ENCODE measurements at regions not wholly inside any gene's neighbourhood (a gene's known extent, or its start where the extent isn't known, plus 50 kb on each side); places are given as distances from the start of the nearest gene placed in this dataset.

- Histone ChIP-seq H2AFZ (ENCODE audit: low read depth, low read length) (no peak overlapping the region), H3K9ac (replicated peaks; ENCODE audit: extremely low read depth, insufficient read depth, low read length) (no peak overlapping the region), H3K27ac (ENCODE audit: insufficient read depth, low read depth, low read length) (no peak overlapping the region), H4K20me1 (replicated peaks; ENCODE audit: control insufficient read depth, extremely low read depth, insufficient read depth, low read length) (no peaks in the 10 kb centered on the region), H3K9me3 (replicated peaks; ENCODE audit: control insufficient read depth, insufficient read depth, low read length) (no peaks in the 10 kb centered on the region), H3K9me1 (replicated peaks; ENCODE audit: control insufficient read depth, extremely low read depth, insufficient read depth, low read length) (no peaks in the 10 kb centered on the region), H3K36me3 (ENCODE audit: control insufficient read depth in 2 of 2, extremely low read depth in 1 of 2, insufficient read depth in 2 of 2, low read length in 2 of 2) (no peaks in the 10 kb centered on the region), H3K4me2 (ENCODE audit: insufficient read depth, low read length) (no peak overlapping the region), H3K79me2 (ENCODE audit: control insufficient read depth, insufficient read depth, low read length) (no peaks in the 10 kb centered on the region), H3K27me3 (ENCODE audit: control insufficient read depth in 2 of 2, insufficient read depth in 2 of 2, low read length in 2 of 2) (no peaks in the 10 kb centered on the region), H3K4me1 (ENCODE audit: control insufficient read depth, extremely low read depth, insufficient read depth, low read length) (no peaks in the 10 kb centered on the region), H3K4me3 (replicated peaks in 1 of 3; ENCODE audit: insufficient read depth in 1 of 3, low read depth in 1 of 3, low read length in 3 of 3) (no peak overlapping the region)
- ChIA-PET POLR2A (no interaction called here), CTCF (no interaction called here)
- no peak for TF ChIP-seq MYC (IDR thresholded peaks at IDR 0.05; ENCODE audit: low read depth, low read length)
- no peak for TF ChIP-seq GATA2 (IDR thresholded peaks at IDR 0.05; ENCODE audit: insufficient read depth, insufficient read length, low read depth, low read length)
- no peak for TF ChIP-seq POLR2A (IDR thresholded peaks at IDR 0.05; ENCODE audit: low read depth, low read length)
- no peak for TF ChIP-seq CTCF (IDR thresholded peaks at IDR 0.05; ENCODE audit: extremely low read depth in 1 of 2, insufficient read depth in 1 of 2, low read depth in 1 of 2, low read length in 2 of 2)
- no peak for TF ChIP-seq MAX (IDR thresholded peaks at IDR 0.05; ENCODE audit: insufficient read depth, insufficient read length)
- TF ChIP-seq FOS (IDR thresholded peaks at IDR 0.05; ENCODE audit: borderline replicate concordance, insufficient read depth, low read length): no peak
- TF ChIP-seq POLR2AphosphoS5 (IDR thresholded peaks at IDR 0.05; ENCODE audit: insufficient read depth, low read depth, low read length): no peak
- TF ChIP-seq JUN (IDR thresholded peaks at IDR 0.05; ENCODE audit: borderline replicate concordance, insufficient read depth, insufficient read length, low read depth): no peak
- TF ChIP-seq EZH2 (IDR thresholded peaks at IDR 0.05; ENCODE audit: borderline replicate concordance, low read depth, low read length, severe bottlenecking): no peak
- BruUV-seq (replicated peaks): no TSS peak
- intact Hi-C loops (cut with micrococcal nuclease): no loop called here
- FAIRE-seq: no peak
- DNase-seq (ENCODE audit: low read depth, low spot score): no peak
- dilution Hi-C loops (cut with MboI; ENCODE audit: extremely low pct_ligation_motif_present, low sequenced_read_pairs): no loop called here
Measured at GRCh38 chr13:70408865-70409264, 300.6 kb upstream of the KLHL1 start.
